Activated CD4-positive, alpha-beta T cell treated with anti-CD3 and anti-CD28 coated beads, Interleukin-2, Interleukin-4, amounts not matched to agents 100 ng/mL and 50 ng/mL, durations not matched to agents 16 hours and 8 hours (primary cell): ENCODE measurements at regions not wholly inside any gene's neighbourhood (a gene's known extent, or its start where the extent isn't known, plus 50 kb on each side); places are given as distances from the start of the nearest gene placed in this dataset.
"Not testable (repeated sequence)": the region's sequence is repeated elsewhere in the genome, so short reads cannot be mapped to it uniquely, and the experiment has no call there.

Experiments used
- DNase-seq: peaks from one replicate; pipeline ENCODE4 v3.0.0-alpha.2; 2020; ENCODE audit warnings: low spot score

- no peak for DNase-seq
Measured at GRCh38 chr6:134669485-134669884, 280.4 kb downstream of the ALDH8A1 start.

GRCh38 chr6:134667111-134667510, 282.8 kb downstream of the ALDH8A1 start:
- no peak for DNase-seq

- no peak for DNase-seq
Measured at GRCh38 chr6:134666125-134666524, 283.8 kb downstream of the ALDH8A1 start.

DNA sequence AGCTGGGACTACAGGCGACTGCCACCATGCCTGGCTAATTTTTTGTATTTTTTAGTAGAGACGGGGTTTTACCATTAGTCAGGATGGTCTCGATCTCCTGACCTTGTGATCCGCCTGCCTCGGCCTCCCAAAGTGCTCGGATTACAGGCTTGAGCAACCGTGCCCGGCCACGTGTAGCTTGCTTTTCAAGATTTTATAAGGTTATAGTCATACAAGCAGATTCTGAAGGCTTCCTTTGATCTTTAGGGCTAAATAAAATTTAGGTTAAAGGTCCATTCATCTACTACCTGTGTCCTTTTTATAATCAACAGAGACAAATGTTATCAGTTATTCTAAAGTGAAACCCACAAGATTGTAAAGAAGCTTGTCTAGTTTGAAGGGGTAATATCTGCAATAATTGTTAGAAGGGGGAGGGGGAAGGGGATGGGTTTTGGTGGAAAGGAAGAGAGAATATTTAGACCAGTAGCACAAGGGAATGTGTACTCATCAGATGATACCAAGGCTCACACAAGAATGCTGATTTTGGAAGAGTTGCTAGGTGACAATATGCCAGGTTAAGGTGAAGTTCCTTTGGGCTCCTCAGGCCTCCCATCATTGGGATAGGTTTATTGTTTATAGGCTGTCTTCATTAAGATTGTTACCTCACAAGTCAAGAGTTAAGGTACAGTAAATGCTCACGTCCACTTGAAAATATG, 284.7 kb downstream of the ALDH8A1 start:
- DNase-seq = no peak

DNA sequence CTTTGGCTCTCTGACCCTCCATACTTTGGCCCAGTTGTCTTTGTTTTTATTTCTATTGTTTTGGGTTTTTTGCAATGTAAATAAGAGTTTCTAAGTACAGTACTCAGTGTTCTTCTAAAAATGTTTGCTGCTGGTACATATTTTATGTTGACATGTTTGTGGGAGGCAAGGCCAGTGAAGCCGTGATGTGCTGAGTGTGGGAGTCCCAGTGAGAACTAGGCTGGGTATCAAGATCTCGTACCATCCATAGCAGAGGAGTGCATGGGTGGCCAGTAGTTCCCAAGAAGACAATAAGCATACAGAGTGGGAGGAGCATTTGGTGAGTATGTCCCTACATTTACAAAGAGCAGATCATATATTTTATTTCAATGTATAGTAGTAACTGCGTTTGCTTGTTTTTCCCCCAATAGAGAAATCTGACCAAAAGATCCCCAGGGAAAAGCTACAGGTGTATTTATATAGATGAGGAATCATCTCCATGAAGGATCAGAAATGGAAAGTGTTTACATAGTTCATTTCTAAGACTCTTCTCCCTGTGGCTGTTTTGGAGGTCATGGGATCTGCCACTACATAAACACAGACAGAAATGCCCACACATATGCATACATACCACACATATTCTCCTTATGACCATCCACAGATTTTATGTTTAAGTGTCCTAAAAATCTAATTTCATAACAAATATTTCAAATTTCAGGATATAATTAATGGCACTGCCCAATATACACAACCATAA, 285.9 kb downstream of the ALDH8A1 start:
- no peak for DNase-seq

GRCh38 chr6:134663356-134663755, 286.5 kb downstream of the ALDH8A1 start:
- DNase-seq = no peak

GRCh38 chr6:134662077-134662700, 287.7 kb downstream of the ALDH8A1 start:
- DNase-seq = no peak

DNA sequence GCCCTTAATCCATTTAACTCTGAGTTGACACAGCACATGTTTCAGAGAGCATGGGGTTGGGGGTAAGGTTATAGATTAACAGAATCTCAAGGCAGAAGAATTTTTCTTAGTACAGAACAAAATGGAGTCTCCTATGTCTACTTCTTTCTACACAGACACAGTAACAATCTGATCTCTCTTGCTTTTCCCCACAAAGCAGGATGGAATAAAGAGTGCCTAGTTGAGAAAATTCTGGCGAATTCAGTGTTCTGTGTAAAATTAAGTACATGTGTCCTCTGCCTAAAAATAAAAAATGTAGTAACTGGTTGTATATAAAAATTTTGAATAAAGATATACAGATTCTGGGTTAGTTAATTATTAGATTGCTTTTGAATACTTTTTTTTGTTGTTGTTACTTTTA, 290.0 kb downstream of the ALDH8A1 start:
- not testable (repeated sequence) for DNase-seq

- DNase-seq = no peak
Measured at GRCh38 chr6:134658596-134658995, 291.3 kb downstream of the ALDH8A1 start.

- DNase-seq = no peak
Measured at GRCh38 chr6:134657751-134658527, 292.0 kb downstream of the ALDH8A1 start.

GRCh38 chr6:134657343-134657742, 292.6 kb downstream of the ALDH8A1 start:
- DNase-seq = no peak

- DNase-seq = no peak
Measured at GRCh38 chr6:134654751-134655150, 295.1 kb downstream of the ALDH8A1 start.

DNA sequence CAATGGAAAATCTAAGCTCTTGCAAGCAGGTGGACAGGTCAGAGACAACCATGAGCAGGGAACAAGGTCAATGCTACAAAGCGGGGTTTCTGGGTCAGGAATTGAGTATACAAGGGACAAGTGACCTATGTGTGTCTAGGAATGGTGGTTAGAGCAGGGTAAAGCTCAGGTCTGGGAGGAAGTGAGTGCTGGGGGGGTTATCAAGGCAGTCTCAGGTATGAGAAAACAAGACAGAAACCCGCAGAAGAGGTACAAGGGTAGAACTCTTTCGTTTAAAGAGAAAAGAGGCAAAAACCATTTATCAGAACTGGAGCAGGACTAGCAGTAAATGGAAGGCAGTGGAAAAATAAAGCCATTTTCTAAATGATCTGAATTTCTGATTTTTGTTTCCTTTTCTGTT, 298.4 kb downstream of the ALDH8A1 start:
- no peak for DNase-seq

DNA sequence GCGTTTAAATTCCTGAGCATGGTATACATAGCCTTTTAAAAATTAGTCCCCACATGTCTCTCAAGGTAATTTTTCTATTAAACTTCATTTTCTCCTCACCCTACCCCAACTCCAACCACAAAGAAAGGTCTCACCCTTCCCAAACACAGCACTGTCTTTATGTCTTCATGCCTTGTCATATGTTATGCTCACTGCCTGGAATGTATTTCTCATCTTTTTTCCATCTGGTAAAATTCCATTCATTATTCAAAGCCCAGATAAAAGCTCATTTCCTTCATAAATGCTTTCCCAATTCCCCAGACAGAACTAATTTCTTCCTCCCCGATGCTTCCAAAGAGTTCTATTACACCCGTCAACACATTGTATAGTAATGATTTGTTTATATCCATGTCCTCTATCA, 302.0 kb downstream of the ALDH8A1 start:
- DNase-seq = no peak

GRCh38 chr6:134642819-134643218, 307.1 kb downstream of the ALDH8A1 start:
- no peak for DNase-seq

DNA sequence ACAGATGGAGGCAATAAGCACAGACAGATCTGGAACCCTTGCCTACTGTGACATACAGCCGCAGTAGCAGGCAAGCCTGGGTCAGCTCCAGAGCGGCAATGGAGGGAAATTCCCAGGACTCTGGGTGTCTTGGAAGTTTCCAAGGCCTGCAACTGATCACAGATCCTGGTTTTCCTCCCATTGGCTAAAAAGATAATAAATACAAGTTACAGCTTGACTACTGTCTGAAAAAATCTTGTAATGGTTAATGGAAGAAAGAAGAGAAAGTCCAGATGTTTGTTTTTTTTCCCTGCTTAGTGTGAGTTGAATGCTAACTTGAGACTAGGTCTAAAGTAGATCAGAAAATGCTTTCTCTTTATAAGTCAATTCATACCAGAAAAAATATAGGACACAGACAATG, 307.6 kb downstream of the ALDH8A1 start:
- no peak for DNase-seq

- DNase-seq = peak; percentile 79
Measured at GRCh38 chr6:134640975-134641429, 308.9 kb downstream of the ALDH8A1 start.

GRCh38 chr6:134640229-134640628, 309.7 kb downstream of the ALDH8A1 start:
- no peak for DNase-seq

GRCh38 chr6:134637847-134638437, 312.0 kb downstream of the ALDH8A1 start:
- DNase-seq = peak; percentile 53

- no peak for DNase-seq
Measured at GRCh38 chr6:134637282-134637681, 312.6 kb downstream of the ALDH8A1 start.

DNA sequence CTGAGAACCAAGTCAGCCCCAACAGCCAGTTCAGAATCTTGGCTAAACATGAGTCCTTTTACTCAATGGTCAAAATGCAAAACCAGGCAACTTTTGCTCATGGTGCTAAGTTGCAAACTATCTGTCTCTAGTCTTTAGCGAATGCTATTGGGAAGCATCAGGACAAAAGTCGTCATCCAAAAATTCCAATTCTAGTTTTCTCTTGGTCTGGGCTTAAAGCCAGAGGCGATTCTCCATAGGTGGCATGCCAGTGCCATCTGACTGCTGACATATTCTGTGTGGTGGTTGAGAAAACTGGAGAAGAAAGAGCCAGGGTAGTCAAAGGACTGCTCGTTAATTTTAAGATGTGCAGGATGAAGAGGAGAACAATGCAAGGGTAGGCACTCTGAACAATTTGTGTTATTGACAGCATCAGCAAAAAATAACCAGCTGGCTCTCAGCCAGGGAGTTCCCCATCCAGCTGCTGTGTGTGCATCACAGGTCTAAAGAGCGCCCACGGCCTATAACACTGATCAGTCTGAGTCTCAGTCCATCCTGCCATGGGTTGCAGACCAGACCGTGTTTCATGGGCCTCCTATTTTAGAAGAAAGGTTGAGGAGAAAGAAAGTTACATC, 313.6 kb downstream of the ALDH8A1 start:
- no peak for DNase-seq

GRCh38 chr6:134634966-134635365, 314.9 kb downstream of the ALDH8A1 start:
- no peak for DNase-seq
